Parathyroid adenoma (tissue), 2 donors: ENCODE measurements at regions not wholly inside any gene's neighbourhood (a gene's known extent, or its start where the extent isn't known, plus 50 kb on each side); places are given as distances from the start of the nearest gene placed in this dataset.

Experiments
- H2AFZ ChIP-seq: fragments of 300-600 bp; sonication (generic); one replicate; pipeline ENCODE4 v1.7.0; 2017; ENCODE audit warnings: antibody characterized with exemption, mild to moderate bottlenecking
- H3K27ac ChIP-seq: fragments of 300-600 bp; sonication (generic); one replicate; pipeline ENCODE4 v1.7.0; 2017
- H3K27me3 ChIP-seq: fragments of 300-600 bp; sonication (generic); one replicate; pipeline ENCODE4 v1.7.0; 2017; ENCODE audit warnings: low read length; ENCODE audit not compliant: control insufficient read depth, insufficient read depth
- H3K36me3 ChIP-seq: fragments of 300-600 bp; sonication (generic); one replicate; pipeline ENCODE4 v1.7.0; 2017; ENCODE audit warnings: low read length; ENCODE audit not compliant: control insufficient read depth, insufficient read depth
- H3K4me1 ChIP-seq: fragments of 300-600 bp; sonication (generic); one replicate; pipeline ENCODE4 v1.7.0; 2017; ENCODE audit warnings: control low read depth
- H3K4me2 ChIP-seq: fragments of 300-600 bp; sonication (generic); one replicate; pipeline ENCODE4 v1.7.0; 2017; ENCODE audit warnings: low read length
- H3K4me3 ChIP-seq: fragments of 300-600 bp; sonication (generic); one replicate; pipeline ENCODE4 v1.7.0; 2017; ENCODE audit warnings: low read depth, low read length
- H3K79me2 ChIP-seq: fragments of 300-600 bp; sonication (generic); one replicate; pipeline ENCODE4 v1.7.0; 2017; ENCODE audit warnings: control low read depth
- H3K9ac ChIP-seq: fragments of 300-600 bp; sonication (generic); one replicate; pipeline ENCODE4 v1.7.0; 2017; ENCODE audit warnings: mild to moderate bottlenecking
- H3K9me3 ChIP-seq: fragments of 300-600 bp; sonication (generic); one replicate; pipeline ENCODE4 v1.7.0; 2017; ENCODE audit warnings: low read length; ENCODE audit not compliant: control insufficient read depth
- CTCF ChIP-seq: fragments of 300-600 bp; sonication (generic); IDR thresholded peaks from one replicate; pipeline ENCODE4 v1.7.0; 2017; ENCODE audit warnings: antibody characterized with exemption, mild to moderate bottlenecking
- donor health status: primary hyperparathyroidism.

- H3K9me3 ChIP-seq = no peaks in the 10 kb centered on the region
- no peak overlapping the region for H3K9ac ChIP-seq
- no peak overlapping the region for H3K27ac ChIP-seq
- H3K4me3 ChIP-seq = no peak overlapping the region
- no peak overlapping the region for H3K4me2 ChIP-seq
- H3K36me3 ChIP-seq = no peaks in the 10 kb centered on the region
- no peak overlapping the region for H2AFZ ChIP-seq
- no peaks in the 10 kb centered on the region for H3K27me3 ChIP-seq
- no peaks in the 10 kb centered on the region for H3K4me1 ChIP-seq
- TF ChIP-seq CTCF = no peak
- no peaks in the 10 kb centered on the region for H3K79me2 ChIP-seq
Measured at GRCh38 chr15:93495799-93496637, 407.0 kb upstream of the RGMA start.

GRCh38 chr15:93493172-93493571 lies 404.2 kb upstream of the RGMA start:
- Histone ChIP-seq H3K79me2 (no peaks in the 10 kb centered on the region), H3K36me3 (no peaks in the 10 kb centered on the region), H3K4me2 (no peak overlapping the region), H3K4me3 (no peak overlapping the region), H3K27me3 (no peaks in the 10 kb centered on the region), H3K9ac (no peak overlapping the region), H2AFZ (no peak overlapping the region), H3K9me3 (no peaks in the 10 kb centered on the region), H3K27ac (no peak overlapping the region), H3K4me1 (no peaks in the 10 kb centered on the region)
- no peak for TF ChIP-seq CTCF

GRCh38 chr15:93491291-93491690 lies 402.3 kb upstream of the RGMA start:
- Histone ChIP-seq H3K4me3 (no peak overlapping the region), H2AFZ (no peak overlapping the region), H3K9ac (no peak overlapping the region), H3K79me2 (no peaks in the 10 kb centered on the region), H3K4me1 (no peaks in the 10 kb centered on the region), H3K9me3 (no peaks in the 10 kb centered on the region), H3K27ac (no peak overlapping the region), H3K4me2 (no peak overlapping the region), H3K27me3 (no peaks in the 10 kb centered on the region), H3K36me3 (no peaks in the 10 kb centered on the region)
- no peak for TF ChIP-seq CTCF

- H3K27me3 ChIP-seq = no peaks in the 10 kb centered on the region
- TF ChIP-seq CTCF = no peak
- no peak overlapping the region for H3K9ac ChIP-seq
- no peak overlapping the region for H3K4me2 ChIP-seq
- H3K9me3 ChIP-seq = no peaks in the 10 kb centered on the region
- no peak overlapping the region for H2AFZ ChIP-seq
- H3K27ac ChIP-seq = no peak overlapping the region
- H3K4me3 ChIP-seq = no peak overlapping the region
- H3K4me1 ChIP-seq = no peaks in the 10 kb centered on the region
- no peaks in the 10 kb centered on the region for H3K36me3 ChIP-seq
- H3K79me2 ChIP-seq = no peaks in the 10 kb centered on the region
Measured at GRCh38 chr15:93488296-93488713, 399.3 kb upstream of the RGMA start.
